Ascending aorta (tissue), 2 donors: ENCODE measurements at regions not wholly inside any gene's neighbourhood (a gene's known extent, or its start where the extent isn't known, plus 50 kb on each side); places are given as distances from the start of the nearest gene placed in this dataset.
A peak's percentile ranks its signal among the peaks of the same experiment; 100 is the strongest.

Source experiments
- DNase-seq, 2 donors: peaks; one replicate each; pipeline ENCODE4 v3.0.0-alpha.2; 2019; ENCODE audit warnings: low spot score in 2 of 2
- H3K27ac ChIP-seq, 2 donors: fragments of 200-600 bp; sonication (generic); one replicate each; pipeline ENCODE4 v1.5.1; 2016 to 2017; ENCODE audit warnings: mild to moderate bottlenecking in 1 of 2
- H3K27me3 ChIP-seq: fragments of 200-600 bp; sonication (generic); one replicate; pipeline ENCODE4 v1.5.1; 2017
- H3K36me3 ChIP-seq, 2 donors: fragments of 200-600 bp; sonication (generic); one replicate each; pipeline ENCODE4 v1.5.1; 2016
- H3K4me1 ChIP-seq, 2 donors: fragments of 200-600 bp; sonication (generic); one replicate each; pipeline ENCODE4 v1.5.1; 2016 to 2017; ENCODE audit warnings: mild to moderate bottlenecking in 1 of 2
- H3K4me3 ChIP-seq, 2 donors: fragments of 200-600 bp; sonication (generic); one replicate each; pipeline ENCODE4 v1.5.1; 2016 to 2017; ENCODE audit warnings: mild to moderate bottlenecking in 1 of 2
- H3K9me3 ChIP-seq, 2 donors: fragments of 200-600 bp; sonication (generic); one replicate each; pipeline ENCODE4 v1.5.1; 2016
- intact Hi-C: fragments of 100-400 bp; cut with DNase I; formaldehyde crosslinking; loops from one replicate; pipeline ENCODE4 v1.15.1; 2023
- TF ChIP-seq, protein P1 (sequence below), 3 experiments: fragments of 200-600 bp in 2 of 3; fragments of 450-650 bp in 1 of 3; sonication (generic) in 2 of 3; IDR thresholded peaks; one replicate each; pipeline ENCODE4 v1.5.1; 2016 to 2019; ENCODE audit warnings: antibody characterized with exemption in 3 of 3, mild to moderate bottlenecking in 1 of 3, moderate library complexity in 1 of 3

DNA sequence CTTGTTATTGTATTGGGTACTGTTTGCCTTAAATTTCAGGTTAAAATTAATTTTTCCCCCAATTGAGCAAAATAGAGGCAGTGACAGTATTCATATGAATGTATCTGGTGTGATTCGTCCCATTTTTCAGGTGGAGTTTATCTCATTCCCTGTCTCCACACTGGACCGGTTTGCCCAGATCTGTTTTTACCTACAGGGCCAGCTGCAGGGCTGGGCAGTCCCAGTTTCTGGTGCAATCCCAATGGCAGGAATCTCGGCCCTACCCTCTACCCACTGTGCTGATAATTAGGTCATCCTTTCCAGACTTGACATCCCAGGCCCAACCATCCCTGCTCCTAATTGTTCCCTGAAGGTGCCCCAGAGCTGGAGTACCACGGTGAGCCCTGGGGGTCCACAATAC, 49.8 kb upstream of the NFE2L3 start:
- Histone ChIP-seq H3K27ac (no peak overlapping the region), H3K9me3 (no peaks in the 10 kb centered on the region), H3K4me1 (no peaks in the 10 kb centered on the region), H3K27me3 (no peaks in the 10 kb centered on the region), H3K4me3 (peak overlapping the region in 1 of 2 donors; percentile 40), H3K36me3 (no peaks in the 10 kb centered on the region)
- no peak for DNase-seq
- intact Hi-C loops = no loop called here
- TF ChIP-seq, protein P1, sequence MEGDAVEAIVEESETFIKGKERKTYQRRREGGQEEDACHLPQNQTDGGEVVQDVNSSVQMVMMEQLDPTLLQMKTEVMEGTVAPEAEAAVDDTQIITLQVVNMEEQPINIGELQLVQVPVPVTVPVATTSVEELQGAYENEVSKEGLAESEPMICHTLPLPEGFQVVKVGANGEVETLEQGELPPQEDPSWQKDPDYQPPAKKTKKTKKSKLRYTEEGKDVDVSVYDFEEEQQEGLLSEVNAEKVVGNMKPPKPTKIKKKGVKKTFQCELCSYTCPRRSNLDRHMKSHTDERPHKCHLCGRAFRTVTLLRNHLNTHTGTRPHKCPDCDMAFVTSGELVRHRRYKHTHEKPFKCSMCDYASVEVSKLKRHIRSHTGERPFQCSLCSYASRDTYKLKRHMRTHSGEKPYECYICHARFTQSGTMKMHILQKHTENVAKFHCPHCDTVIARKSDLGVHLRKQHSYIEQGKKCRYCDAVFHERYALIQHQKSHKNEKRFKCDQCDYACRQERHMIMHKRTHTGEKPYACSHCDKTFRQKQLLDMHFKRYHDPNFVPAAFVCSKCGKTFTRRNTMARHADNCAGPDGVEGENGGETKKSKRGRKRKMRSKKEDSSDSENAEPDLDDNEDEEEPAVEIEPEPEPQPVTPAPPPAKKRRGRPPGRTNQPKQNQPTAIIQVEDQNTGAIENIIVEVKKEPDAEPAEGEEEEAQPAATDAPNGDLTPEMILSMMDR (IDR thresholded peaks at IDR 0.05) = no peak
